Hematopoietic multipotent progenitor cell treated with erythropoietin and hydrocortisone succinate and interleukin-3 and kit ligand, for 6 days (in vitro differentiated cells): ENCODE measurements at regions not wholly inside any gene's neighbourhood (a gene's known extent, or its start where the extent isn't known, plus 50 kb on each side); places are given as distances from the start of the nearest gene placed in this dataset.

Experiments
- DNase-seq: peaks from one replicate; pipeline ENCODE4 v3.0.0-alpha.2; 2015

DNA sequence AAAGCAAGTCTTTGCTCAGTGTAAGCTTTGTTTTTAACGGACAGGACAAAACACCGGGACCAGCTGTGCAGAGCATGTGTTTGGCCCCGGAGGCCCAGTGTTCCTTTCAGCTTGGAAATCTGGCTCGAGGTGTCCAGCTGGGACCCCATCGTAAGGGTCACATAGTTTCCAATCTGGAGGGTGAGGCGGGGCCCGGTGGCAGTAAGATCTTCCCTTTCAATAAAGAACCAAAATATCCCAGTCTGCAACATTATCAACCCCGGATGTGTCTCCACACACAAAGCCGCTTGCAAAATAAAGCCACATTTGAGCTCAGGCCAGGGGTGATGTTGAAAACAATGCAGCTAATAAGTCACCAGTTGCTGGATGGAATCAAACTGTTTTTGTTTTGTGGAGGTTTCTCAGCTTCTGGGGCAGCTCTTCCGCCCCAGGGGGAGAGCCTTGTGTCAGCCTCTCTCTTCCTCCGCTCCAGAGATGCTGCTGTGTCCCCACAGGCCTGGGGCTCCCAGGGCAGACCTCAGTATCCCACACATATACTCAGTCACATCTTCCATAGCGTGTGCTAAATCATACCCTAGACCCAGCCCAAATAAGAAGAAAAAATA is 138.6 kb upstream of the GLI2 start:
- DNase-seq: no peak

- no peak for DNase-seq
Measured at GRCh38 chr2:120597595-120598193, 138.0 kb upstream of the GLI2 start.

GRCh38 chr2:120598416-120598815 is 137.3 kb upstream of the GLI2 start:
- no peak for DNase-seq

GRCh38 chr2:120599072-120599471 is 136.6 kb upstream of the GLI2 start:
- DNase-seq: no peak

DNA sequence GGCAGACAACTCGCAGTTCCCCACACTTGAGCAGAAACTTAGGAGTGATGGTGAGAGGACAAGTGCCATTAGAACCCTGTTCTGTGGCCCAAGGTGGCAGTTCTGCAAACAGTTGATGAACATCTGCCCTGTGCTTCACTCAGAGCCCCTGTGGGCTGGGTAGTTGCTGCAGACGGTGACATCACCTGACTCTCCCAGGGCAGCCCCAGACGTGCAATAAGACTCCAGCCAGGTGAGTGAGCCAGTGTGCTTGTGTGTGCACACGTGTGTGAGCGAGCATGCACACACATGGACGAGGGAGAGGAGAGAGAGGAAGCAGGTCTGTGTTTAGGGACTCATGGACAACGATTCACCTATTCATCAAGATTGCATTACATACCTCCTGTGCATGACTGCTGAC is 136.0 kb upstream of the GLI2 start:
- no peak for DNase-seq

- no peak for DNase-seq
Measured at GRCh38 chr2:120600335-120600734, 135.3 kb upstream of the GLI2 start.

GRCh38 chr2:120600786-120601185 is 134.9 kb upstream of the GLI2 start:
- no peak for DNase-seq

DNA sequence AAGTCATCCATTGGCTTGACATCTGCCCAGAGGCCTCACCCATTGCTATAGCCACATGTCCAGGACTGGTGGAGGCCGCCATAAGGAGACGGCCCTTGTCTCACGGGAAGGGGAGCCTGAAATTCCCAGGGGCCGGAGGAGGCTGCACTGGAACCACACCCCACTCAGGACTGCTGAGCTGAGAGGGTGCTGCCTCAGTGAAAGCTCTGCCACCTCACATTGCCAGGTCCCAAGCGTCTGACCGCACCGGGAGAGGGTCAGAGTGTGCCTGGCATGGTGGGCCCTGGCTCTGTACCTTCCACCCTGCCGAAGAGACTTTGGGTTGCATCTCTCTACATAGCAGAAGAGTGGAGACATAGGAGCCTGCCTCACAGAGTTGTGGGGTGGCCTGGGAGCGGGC is 134.1 kb upstream of the GLI2 start:
- DNase-seq: no peak

- DNase-seq: no peak
Measured at GRCh38 chr2:120602251-120602650, 133.4 kb upstream of the GLI2 start.

GRCh38 chr2:120604767-120605166 is 130.9 kb upstream of the GLI2 start:
- no peak for DNase-seq

GRCh38 chr2:120605231-120605935 is 130.3 kb upstream of the GLI2 start:
- DNase-seq: no peak

- DNase-seq: no peak
Measured at GRCh38 chr2:120606280-120606679, 129.4 kb upstream of the GLI2 start.

GRCh38 chr2:120606931-120607330 is 128.7 kb upstream of the GLI2 start:
- peak; percentile 73 for DNase-seq

DNA sequence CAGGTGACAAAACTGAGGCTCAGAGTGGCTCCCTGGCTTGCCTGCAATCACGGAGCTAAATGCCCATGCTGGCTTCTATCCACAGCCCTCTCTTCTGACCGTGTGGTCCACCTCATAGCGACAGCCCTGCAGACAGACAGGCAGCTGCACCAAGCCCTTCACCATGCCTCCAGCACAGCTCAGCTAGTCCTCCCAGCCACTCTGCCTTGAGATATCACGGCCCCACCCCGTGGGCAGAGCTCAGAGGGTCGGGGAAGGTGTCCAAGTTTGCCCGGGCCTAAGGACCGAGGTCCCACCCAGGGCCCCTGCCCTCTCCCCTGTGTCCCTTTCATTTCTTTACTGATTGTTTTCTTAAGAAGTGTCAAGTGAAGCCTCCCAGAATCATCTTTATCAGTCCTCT is 128.2 kb upstream of the GLI2 start:
- no peak for DNase-seq

GRCh38 chr2:120607996-120608395 is 127.7 kb upstream of the GLI2 start:
- DNase-seq: no peak

GRCh38 chr2:120609826-120610395 is 125.8 kb upstream of the GLI2 start:
- no peak for DNase-seq

GRCh38 chr2:120611016-120611415 is 124.7 kb upstream of the GLI2 start:
- no peak for DNase-seq

GRCh38 chr2:120611961-120612360 is 123.7 kb upstream of the GLI2 start:
- DNase-seq: no peak

- no peak for DNase-seq
Measured at GRCh38 chr2:120612471-120612870, 123.2 kb upstream of the GLI2 start.

DNA sequence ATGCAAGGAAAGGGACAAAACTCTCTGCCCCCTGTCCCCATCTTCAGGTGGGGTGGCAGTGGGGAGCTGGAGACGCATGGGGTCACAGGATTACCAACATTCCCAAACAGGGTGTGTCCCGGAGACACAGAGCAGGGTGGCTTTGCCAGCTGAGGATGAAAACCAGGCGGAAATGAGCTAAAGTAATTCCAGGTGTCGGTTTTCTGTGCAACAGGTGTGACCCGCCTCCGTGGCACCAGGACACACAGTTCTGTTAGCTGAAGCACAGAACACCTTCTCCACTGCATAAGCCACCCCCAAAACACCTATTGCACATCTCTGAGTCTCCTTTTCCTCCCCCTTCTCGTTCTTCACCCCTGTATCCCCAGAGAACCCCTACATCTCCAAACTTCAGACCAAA is 122.7 kb upstream of the GLI2 start:
- no peak for DNase-seq

GRCh38 chr2:120613742-120614571 is 121.7 kb upstream of the GLI2 start:
- no peak for DNase-seq

- DNase-seq: no peak
Measured at GRCh38 chr2:120614901-120615300, 120.8 kb upstream of the GLI2 start.

GRCh38 chr2:120616261-120616660 is 119.4 kb upstream of the GLI2 start:
- no peak for DNase-seq
